ENCODE measurements at regions not wholly inside any gene's neighbourhood (a gene's known extent, or its start where the extent isn't known, plus 50 kb on each side); places are given as distances from the start of the nearest gene placed in this dataset.

DNA sequence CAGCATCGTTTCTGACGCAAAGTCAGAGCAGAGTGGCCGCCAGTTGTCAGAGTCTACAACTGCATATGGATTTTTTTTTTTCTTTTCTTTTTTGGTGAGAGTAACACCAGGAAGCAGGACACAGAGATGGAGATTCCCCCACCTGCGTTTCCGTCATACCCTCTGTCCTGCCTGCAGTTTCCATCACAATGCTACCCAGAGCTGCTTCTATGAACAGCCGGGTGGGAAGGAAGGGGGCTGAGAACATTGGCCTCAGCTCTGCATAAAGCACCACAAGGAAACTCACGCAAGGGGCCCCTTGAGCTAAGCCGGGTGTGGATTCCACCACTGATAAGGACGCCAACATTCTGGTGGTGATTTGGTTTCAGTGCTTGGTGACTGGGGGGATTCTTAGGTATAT, 183.5 kb upstream of the AFDN start:
- no peak for TF ChIP-seq POLR2A (IDR thresholded peaks at IDR 0.05)
- TF ChIP-seq, protein P1, sequence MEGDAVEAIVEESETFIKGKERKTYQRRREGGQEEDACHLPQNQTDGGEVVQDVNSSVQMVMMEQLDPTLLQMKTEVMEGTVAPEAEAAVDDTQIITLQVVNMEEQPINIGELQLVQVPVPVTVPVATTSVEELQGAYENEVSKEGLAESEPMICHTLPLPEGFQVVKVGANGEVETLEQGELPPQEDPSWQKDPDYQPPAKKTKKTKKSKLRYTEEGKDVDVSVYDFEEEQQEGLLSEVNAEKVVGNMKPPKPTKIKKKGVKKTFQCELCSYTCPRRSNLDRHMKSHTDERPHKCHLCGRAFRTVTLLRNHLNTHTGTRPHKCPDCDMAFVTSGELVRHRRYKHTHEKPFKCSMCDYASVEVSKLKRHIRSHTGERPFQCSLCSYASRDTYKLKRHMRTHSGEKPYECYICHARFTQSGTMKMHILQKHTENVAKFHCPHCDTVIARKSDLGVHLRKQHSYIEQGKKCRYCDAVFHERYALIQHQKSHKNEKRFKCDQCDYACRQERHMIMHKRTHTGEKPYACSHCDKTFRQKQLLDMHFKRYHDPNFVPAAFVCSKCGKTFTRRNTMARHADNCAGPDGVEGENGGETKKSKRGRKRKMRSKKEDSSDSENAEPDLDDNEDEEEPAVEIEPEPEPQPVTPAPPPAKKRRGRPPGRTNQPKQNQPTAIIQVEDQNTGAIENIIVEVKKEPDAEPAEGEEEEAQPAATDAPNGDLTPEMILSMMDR (IDR thresholded peaks at IDR 0.05), result no peak

DNA sequence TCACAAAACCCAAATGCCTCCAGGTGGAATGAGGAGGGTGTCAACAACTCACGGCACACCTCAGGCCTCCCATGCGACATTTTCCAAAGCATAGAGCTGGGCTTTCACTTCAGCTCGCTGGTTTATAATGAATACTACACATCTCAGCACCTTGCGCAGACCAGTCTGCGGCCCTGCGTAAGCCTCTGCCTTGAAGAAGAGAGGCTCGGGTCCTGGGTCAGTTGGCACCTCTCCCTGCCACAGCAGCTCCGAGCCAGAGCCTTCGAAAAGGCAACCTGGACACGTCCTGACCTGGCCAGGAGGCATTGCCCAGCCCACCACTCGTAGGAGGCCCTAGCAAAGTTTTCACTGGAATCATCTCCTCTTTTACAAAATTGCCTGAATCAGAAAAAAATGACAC, 183.0 kb upstream of the AFDN start:
- TF ChIP-seq POLR2A (IDR thresholded peaks at IDR 0.05), result no peak
- TF ChIP-seq, protein P1 (IDR thresholded peaks at IDR 0.05), result no peak
- no peak overlapping the region for H3K4me3 ChIP-seq (ENCODE audit: low read depth, poor library complexity, severe bottlenecking)
- DNase-seq (ENCODE audit: low spot score in 2 of 2), result no peak
- intact Hi-C loops (cut with DNase I; ENCODE audit: low total_unique reads), result no loop called here
- WGBS, 2 donors, result 84 to 91% methylated on average over 11 of the region's 11 CpGs

More for the DNA sequence above, 183.5 kb upstream of the AFDN start:
- H3K4me3 ChIP-seq (ENCODE audit: low read depth, poor library complexity, severe bottlenecking), result no peak overlapping the region
- intact Hi-C loops (cut with DNase I; ENCODE audit: low total_unique reads), result no loop called here
- 86 to 95% methylated on average over 9 of the region's 9 CpGs for WGBS, 2 donors
- DNase-seq (ENCODE audit: low spot score in 2 of 2), result no peak

DNA sequence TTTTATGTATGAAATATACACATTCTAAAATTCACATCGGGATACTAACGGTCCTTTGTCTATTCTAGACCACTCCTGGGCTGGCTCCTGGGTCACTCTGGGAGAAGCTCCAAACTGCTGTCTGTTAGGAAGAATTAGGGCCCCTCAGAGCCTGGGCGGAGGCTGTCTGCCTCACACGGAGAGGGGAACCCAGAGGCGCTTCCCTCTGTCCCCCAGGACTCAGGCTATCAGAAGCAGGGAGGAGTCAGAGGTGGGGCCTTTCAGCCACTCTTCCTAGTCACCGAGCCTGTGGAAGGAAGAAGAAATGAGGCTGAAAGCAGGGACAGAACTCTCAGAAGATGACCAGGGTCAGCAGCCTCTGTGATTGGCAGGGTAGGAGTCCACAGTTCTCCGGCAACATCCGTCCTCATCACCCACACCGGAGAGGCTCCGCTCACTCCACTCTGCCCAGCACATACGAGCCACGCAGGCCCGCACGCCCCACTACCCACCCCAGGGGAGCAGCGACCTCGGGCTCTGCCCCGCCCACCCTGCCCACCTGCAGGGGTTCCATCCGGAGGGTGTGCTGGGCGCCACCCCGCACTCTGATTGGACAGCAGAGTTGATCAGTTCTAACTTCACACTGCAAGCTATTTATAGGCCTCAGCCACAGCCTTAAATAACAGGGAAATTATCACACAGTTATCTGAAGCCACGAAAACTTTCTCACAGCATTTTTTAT, 182.1 kb upstream of the AFDN start:
- no peak for DNase-seq (ENCODE audit: low spot score in 2 of 2)

DNA sequence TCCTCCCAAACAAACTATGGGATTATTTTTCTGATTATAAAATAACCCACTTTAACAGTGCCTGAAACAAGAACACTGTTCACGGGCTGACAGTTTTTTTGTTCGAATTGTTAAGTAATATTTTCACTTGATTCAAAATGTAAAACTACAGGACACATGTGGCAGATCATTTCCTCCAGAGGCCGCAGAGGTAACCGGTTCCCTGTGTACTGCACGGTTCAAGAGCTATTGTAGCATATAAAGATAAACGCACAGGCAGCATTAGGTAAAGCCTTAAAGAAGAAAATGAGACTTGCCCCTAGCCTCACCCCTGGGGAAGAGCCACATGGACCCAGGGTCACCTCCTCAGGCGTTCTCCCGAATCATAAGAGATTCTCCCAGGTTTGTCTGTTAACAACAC, 181.3 kb upstream of the AFDN start:
- DNase-seq (ENCODE audit: low spot score in 2 of 2), result no peak
- 79 to 86% methylated on average over 8 of the region's 8 CpGs for WGBS, 2 donors
- TF ChIP-seq POLR2A (IDR thresholded peaks at IDR 0.05), result no peak
- TF ChIP-seq, protein P1 (IDR thresholded peaks at IDR 0.05), result no peak
- H3K4me3 ChIP-seq (ENCODE audit: low read depth, poor library complexity, severe bottlenecking), result no peak overlapping the region
- intact Hi-C loops (cut with DNase I; ENCODE audit: low total_unique reads), result no loop called here

More for the DNA sequence above, 182.1 kb upstream of the AFDN start:
- H3K4me3 ChIP-seq (ENCODE audit: low read depth, poor library complexity, severe bottlenecking), result no peak overlapping the region
- WGBS, 2 donors, result 61 to 75% methylated on average over 20 to 21 of the region's 21 CpGs
- TF ChIP-seq POLR2A (IDR thresholded peaks at IDR 0.05), result no peak
- TF ChIP-seq, protein P1 (IDR thresholded peaks at IDR 0.05), result no peak
- intact Hi-C loops (cut with DNase I; ENCODE audit: low total_unique reads), result no loop called here

DNA sequence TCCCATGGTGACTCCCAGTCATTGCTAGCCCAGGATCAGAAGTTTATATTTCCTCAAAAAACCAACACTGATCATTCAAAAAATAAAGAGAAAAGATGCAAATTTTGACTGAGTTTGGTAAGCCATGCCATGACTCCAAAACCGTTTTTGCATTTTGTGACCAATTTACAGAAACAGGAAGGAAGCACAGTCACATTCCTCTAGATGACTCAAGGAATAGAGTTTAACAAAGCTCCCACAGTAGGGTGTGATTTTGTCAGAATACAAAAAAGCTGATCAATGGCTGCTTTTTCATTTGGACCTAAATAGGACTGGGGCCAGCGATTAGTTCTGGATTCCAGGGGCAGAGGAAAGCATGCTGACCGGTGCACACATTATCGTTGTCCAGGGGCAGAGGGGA, 179.4 kb upstream of the AFDN start:
- DNase-seq (ENCODE audit: low spot score in 2 of 2), result no peak
- 58 to 63% methylated on average over 4 of the region's 4 CpGs for WGBS, 2 donors
- TF ChIP-seq POLR2A (IDR thresholded peaks at IDR 0.05), result no peak
- TF ChIP-seq, protein P1 (IDR thresholded peaks at IDR 0.05), result no peak
- H3K4me3 ChIP-seq (ENCODE audit: low read depth, poor library complexity, severe bottlenecking), result no peak overlapping the region
- intact Hi-C loops (cut with DNase I; ENCODE audit: low total_unique reads), result no loop called here

All from lower leg skin (tissue), 4 donors.